HCT116 (cell line): ENCODE measurements at regions not wholly inside any gene's neighbourhood (a gene's known extent, or its start where the extent isn't known, plus 50 kb on each side); places are given as distances from the start of the nearest gene placed in this dataset.

Experiments
- ATAC-seq: fragments of 200-7000 bp; cut with Tn5 transposase; 2 replicates; pipeline ENCODE4 v1.9.1; 2020; ENCODE audit warnings: mild to moderate bottlenecking, moderate library complexity
- BruUV-seq: library from RNA; stranded (reverse); fragments of 400-500 nt; replicated peaks from 2 replicates; lab custom pipeline; 2021; lab: Mats Ljungman, UMichigan
- CTCF ChIA-PET: fragments of 300-600 bp; sonication (Branson Sonifier 250); formaldehyde crosslinking; loops from one replicate; lab custom pipeline; 2021; ENCODE audit warnings: antibody characterized with exemption; lab: Charles Lee
- POLR2A ChIA-PET: fragments of 300-600, 350-600 bp; sonication (Branson Sonifier 250); formaldehyde crosslinking; loops from one replicate; lab custom pipeline; 2021; ENCODE audit warnings: antibody characterized with exemption; lab: Charles Lee
- RAD21 ChIA-PET, 2 experiments: fragments of 300-600 bp; sonication (Branson Sonifier 250); formaldehyde crosslinking; loops; one replicate each; lab custom pipeline; 2023; ENCODE audit warnings: low total read pairs in 2 of 2; ENCODE audit not compliant: uncharacterized antibody in 2 of 2, unreplicated experiment in 2 of 2, low non-redundant PET in 1 of 2; lab: Charles Lee
- DNase-seq: peaks from one replicate; pipeline ENCODE4 v3.0.0-alpha.2; 2010; ENCODE audit warnings: low read depth, low spot score
- H2AFZ ChIP-seq: fragments of 200-600 bp; shearing (Covaris generic), sonication (generic); 2 replicates; pipeline ENCODE4 v1.6.1; 2017; ENCODE audit warnings: low read depth, mixed run types, mixed read lengths, antibody characterized with exemption, low read length; ENCODE audit not compliant: poor library complexity, severe bottlenecking
- H3K27ac ChIP-seq: 2 replicates; pipeline ENCODE4 v1.5.1; 2012; ENCODE audit warnings: low read depth, low read length
- H3K27me3 ChIP-seq: fragments of 200-600 bp; sonication (generic); 2 replicates; pipeline ENCODE4 v1.6.1; 2016; ENCODE audit warnings: mixed run types, low read length, mixed read lengths; ENCODE audit not compliant: insufficient read depth
- H3K36me3 ChIP-seq, 2 experiments: fragments of 200-500 bp in 1 of 2; fragments of 200-600 bp in 1 of 2; sonication (Bioruptor generic) in 1 of 2; sonication (generic) in 1 of 2; 2 replicates each; pipeline versions ENCODE4 v1.5.1 to v1.6.1; 2014 to 2016; ENCODE audit warnings: low read length in 2 of 2, inconsistent platforms in 1 of 2, mixed read lengths in 1 of 2, mixed run types in 1 of 2; ENCODE audit not compliant: insufficient read depth in 2 of 2, control insufficient read depth in 1 of 2
- H3K4me1 ChIP-seq, 2 experiments: fragments of 200-600 bp in 1 of 2; sonication (generic) in 1 of 2; 2 replicates each; pipeline versions ENCODE4 v1.5.1 to v1.6.1; 2012 to 2017; ENCODE audit warnings: low read length in 2 of 2, inconsistent platforms in 1 of 2, mild to moderate bottlenecking in 1 of 2, mixed read lengths in 1 of 2, mixed run types in 1 of 2, moderate library complexity in 1 of 2; ENCODE audit not compliant: insufficient read depth in 2 of 2, control insufficient read depth in 1 of 2
- H3K4me2 ChIP-seq: fragments of 200-600 bp; sonication (generic); 2 replicates; pipeline ENCODE4 v1.6.1; 2017; ENCODE audit warnings: mixed run types, low read length, mixed read lengths
- H3K4me3 ChIP-seq, 2 experiments: fragments of 200-600 bp in 1 of 2; sonication (generic) in 1 of 2; replicated peaks in 1 of 2; 2 replicates each; pipeline ENCODE4 v1.5.1; 2011 to 2016; ENCODE audit warnings: low read length in 2 of 2, control low read depth in 1 of 2, low read depth in 1 of 2, mild to moderate bottlenecking in 1 of 2, mixed read lengths in 1 of 2, mixed run types in 1 of 2
- H3K79me2 ChIP-seq: fragments of 200-600 bp; sonication (generic); 2 replicates; pipeline ENCODE4 v1.6.1; 2017; ENCODE audit warnings: mild to moderate bottlenecking, mixed run types, low read length, moderate library complexity, mixed read lengths; ENCODE audit not compliant: insufficient read depth
- H3K9ac ChIP-seq: fragments of 200-600 bp; sonication (generic); 2 replicates; pipeline ENCODE4 v1.6.1; 2016; ENCODE audit warnings: low read length, mixed read lengths
- H3K9me2 ChIP-seq: fragments of 200-600 bp; sonication (generic), shearing (Covaris generic); 2 replicates; pipeline ENCODE4 v1.6.1; 2017; ENCODE audit warnings: mixed run types, mild to moderate bottlenecking, moderate library complexity; ENCODE audit not compliant: insufficient read depth
- H3K9me3 ChIP-seq, 2 experiments: fragments of 200-500 bp in 1 of 2; fragments of 200-600 bp in 1 of 2; sonication (Bioruptor generic) in 1 of 2; sonication (generic) in 1 of 2; 2 replicates each; pipeline ENCODE4 v1.6.1; 2014 to 2017; ENCODE audit warnings: low read length in 2 of 2, mixed read lengths in 2 of 2, inconsistent platforms in 1 of 2, low read depth in 1 of 2, mild to moderate bottlenecking in 1 of 2, mixed run types in 1 of 2, moderate library complexity in 1 of 2; ENCODE audit not compliant: control insufficient read depth in 1 of 2, insufficient read depth in 1 of 2
- H4K20me1 ChIP-seq: fragments of 200-600 bp; sonication (generic), shearing (Covaris generic); 2 replicates; pipeline ENCODE4 v1.6.1; 2017; ENCODE audit warnings: mixed run types, mild to moderate bottlenecking, moderate library complexity; ENCODE audit not compliant: insufficient read depth
- ATF3 ChIP-seq: IDR thresholded peaks from 2 replicates; pipeline ENCODE4 v1.6.1; 2012
- CBX3 ChIP-seq: IDR thresholded peaks from 2 replicates; pipeline ENCODE4 v1.6.1; 2012; ENCODE audit warnings: low read depth
- ELF1 ChIP-seq: IDR thresholded peaks from 2 replicates; pipeline ENCODE4 v1.6.1; 2012; ENCODE audit warnings: low read depth, borderline replicate concordance
- EZH2 ChIP-seq: fragments of 200-600 bp; sonication (generic); IDR thresholded peaks from 2 replicates; pipeline ENCODE4 v1.6.1; 2017; ENCODE audit warnings: antibody characterized with exemption, mixed run types
- EZH2phosphoT487 ChIP-seq: fragments of 200-600 bp; IDR thresholded peaks from 2 replicates; pipeline ENCODE4 v1.6.1; 2018; ENCODE audit warnings: antibody characterized with exemption, borderline replicate concordance
- FOSL1 ChIP-seq: IDR thresholded peaks from 2 replicates; pipeline ENCODE4 v1.6.1; 2012; ENCODE audit warnings: low read depth
- JUND ChIP-seq: IDR thresholded peaks from 2 replicates; pipeline ENCODE4 v1.6.1; 2012
- RAD21 ChIP-seq: IDR thresholded peaks from 2 replicates; pipeline ENCODE4 v1.6.1; 2012; ENCODE audit warnings: low read depth, mild to moderate bottlenecking
- SIN3A ChIP-seq: IDR thresholded peaks from 2 replicates; pipeline ENCODE4 v1.6.1; 2012; ENCODE audit warnings: low read depth
- SRF ChIP-seq: IDR thresholded peaks from 2 replicates; pipeline ENCODE4 v1.6.1; 2012; ENCODE audit warnings: low read depth
- TCF7L2 ChIP-seq: IDR thresholded peaks from 2 replicates; pipeline ENCODE4 v1.7.0; 2011; ENCODE audit warnings: borderline replicate concordance, inconsistent platforms; ENCODE audit not compliant: insufficient read depth, insufficient read length; ENCODE audit errors: extremely low read depth
- ZBTB33 ChIP-seq: IDR thresholded peaks from 2 replicates; pipeline ENCODE4 v1.6.1; 2011; ENCODE audit warnings: mild to moderate bottlenecking, low read length, moderate library complexity; ENCODE audit not compliant: insufficient replicate concordance; ENCODE audit errors: extremely low read depth
- ZFX ChIP-seq: fragments of 450-650 bp; IDR thresholded peaks from 2 replicates; pipeline ENCODE4 v1.6.1; 2017
- ZNF274 ChIP-seq: fragments of 200-500 bp; sonication (Bioruptor generic); IDR thresholded peaks from 2 replicates; pipeline ENCODE4 v1.6.1; 2014; ENCODE audit warnings: mild to moderate bottlenecking, low read depth, low read length, inconsistent platforms
- intact Hi-C: fragments of 100-400 bp; cut with micrococcal nuclease; formaldehyde crosslinking; loops from 2 replicates; pipeline ENCODE4 v1.10.0; 2022

- no peak for TF ChIP-seq ZBTB33
- TF ChIP-seq SRF, result no peak
- no peak for TF ChIP-seq JUND
- TF ChIP-seq EZH2, result no peak
- no peak for TF ChIP-seq ZNF274
- no peak for TF ChIP-seq ATF3
- TF ChIP-seq TCF7L2, result no peak
- TF ChIP-seq ELF1, result no peak
- TF ChIP-seq FOSL1, result no peak
- no peak for TF ChIP-seq CBX3
- no peak for TF ChIP-seq EZH2phosphoT487
- no peak for TF ChIP-seq ZFX
- no peak for TF ChIP-seq SIN3A
- no peak for TF ChIP-seq RAD21
- TF ChIP-seq, all 23 proteins: peak for 0
- DNase-seq (no peak), ATAC-seq (no peak)
- Histone ChIP-seq H3K27ac (no peak overlapping the region), H3K4me1 (peaks cover 0 to 6% of the 10 kb centered on the region in 2 experiments; a peak in 1 of 4 replicates), H3K9me3 (no peaks in the 10 kb centered on the region), H3K4me3 (no peak overlapping the region), H3K36me3 (no peaks in the 10 kb centered on the region), H3K27me3 (no peaks in the 10 kb centered on the region), H3K9ac (no peak overlapping the region), H3K79me2 (no peaks in the 10 kb centered on the region), H2AFZ (no peak overlapping the region), H3K4me2 (no peak overlapping the region), H3K9me2 (no peaks in the 10 kb centered on the region), H4K20me1 (no peaks in the 10 kb centered on the region)
- CTCF ChIA-PET, result no interaction called here
- intact Hi-C loops, result no loop called here
- RAD21 ChIA-PET, result no interaction called here
- no TSS peak for BruUV-seq
- POLR2A ChIA-PET, result no interaction called here
These were observed 105.6 kb upstream of the RET start for GRCh38 chr10:42971251-42971599.
